ENCODE measurements at regions not wholly inside any gene's neighbourhood (a gene's known extent, or its start where the extent isn't known, plus 50 kb on each side); places are given as distances from the start of the nearest gene placed in this dataset.

GRCh38 chr7:81549484-81550016 lies 220.3 kb downstream of the HGF start:
- TF ChIP-seq, protein P1, sequence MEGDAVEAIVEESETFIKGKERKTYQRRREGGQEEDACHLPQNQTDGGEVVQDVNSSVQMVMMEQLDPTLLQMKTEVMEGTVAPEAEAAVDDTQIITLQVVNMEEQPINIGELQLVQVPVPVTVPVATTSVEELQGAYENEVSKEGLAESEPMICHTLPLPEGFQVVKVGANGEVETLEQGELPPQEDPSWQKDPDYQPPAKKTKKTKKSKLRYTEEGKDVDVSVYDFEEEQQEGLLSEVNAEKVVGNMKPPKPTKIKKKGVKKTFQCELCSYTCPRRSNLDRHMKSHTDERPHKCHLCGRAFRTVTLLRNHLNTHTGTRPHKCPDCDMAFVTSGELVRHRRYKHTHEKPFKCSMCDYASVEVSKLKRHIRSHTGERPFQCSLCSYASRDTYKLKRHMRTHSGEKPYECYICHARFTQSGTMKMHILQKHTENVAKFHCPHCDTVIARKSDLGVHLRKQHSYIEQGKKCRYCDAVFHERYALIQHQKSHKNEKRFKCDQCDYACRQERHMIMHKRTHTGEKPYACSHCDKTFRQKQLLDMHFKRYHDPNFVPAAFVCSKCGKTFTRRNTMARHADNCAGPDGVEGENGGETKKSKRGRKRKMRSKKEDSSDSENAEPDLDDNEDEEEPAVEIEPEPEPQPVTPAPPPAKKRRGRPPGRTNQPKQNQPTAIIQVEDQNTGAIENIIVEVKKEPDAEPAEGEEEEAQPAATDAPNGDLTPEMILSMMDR (optimal IDR thresholded peaks at IDR 0.05 in 1 of 3, IDR thresholded peaks at IDR 0.05 in 1 of 3, conservative IDR thresholded peaks at IDR 0.05 in 1 of 3; ENCODE audit: extremely low read depth in 1 of 3, insufficient read depth in 2 of 3, low read length in 3 of 3): no peak
- TF ChIP-seq EZH2 (IDR thresholded peaks at IDR 0.05; ENCODE audit: low read length): no peak
